HepG2 (cell line): ENCODE measurements at regions not wholly inside any gene's neighbourhood (a gene's known extent, or its start where the extent isn't known, plus 50 kb on each side); places are given as distances from the start of the nearest gene placed in this dataset.

Experiments used
- ATAC-seq: fragments of 200-7000 bp; cut with Tn5 transposase; 3 replicates; pipeline ENCODE4 v1.9.1; 2020; ENCODE audit warnings: mild to moderate bottlenecking, moderate library complexity
- BruUV-seq: library from RNA; stranded (reverse); fragments of 400-500 nt; replicated peaks from 2 replicates; lab custom pipeline; 2021; lab: Mats Ljungman, UMichigan
- CTCF ChIA-PET: fragments of 300-600 bp; formaldehyde crosslinking; extraction: SDS; loops from one replicate; lab custom pipeline; 2021; ENCODE audit warnings: low total read pairs, inconsistent platforms, low intra/inter-chr PET ratio; lab: Yijun Ruan, JAX
- POLR2A ChIA-PET: fragments of 350-600 bp; sonication (Branson Sonifier 250); formaldehyde crosslinking; loops from one replicate; lab custom pipeline; 2020; ENCODE audit warnings: antibody characterized with exemption, inconsistent platforms; lab: Yijun Ruan, JAX
- DNase-seq: peaks from one replicate; pipeline ENCODE4 v3.0.0-alpha.2; 2015; ENCODE audit warnings: low spot score
- FAIRE-seq: peaks from 3 replicates; lab custom pipeline; 2011; peaks lifted over from hg19 to GRCh38; lab: Jason Lieb, UNC
- H2AFZ ChIP-seq: one replicate; pipeline ENCODE4 v1.6.1; 2011; ENCODE audit warnings: low read length, inconsistent platforms
- H3K27ac ChIP-seq: fragments of 300-600 bp; 3 replicates; pipeline ENCODE4 v1.8.0; 2011; ENCODE audit warnings: mixed run types, mild to moderate bottlenecking, mixed read lengths, low read length, inconsistent platforms; ENCODE audit not compliant: insufficient read depth; ENCODE audit errors: extremely low read length
- H3K27me3 ChIP-seq, 2 experiments: fragments of 200-600 bp in 1 of 2; 2 replicates in 1 of 2; 3 replicates in 1 of 2; pipeline versions ENCODE4 v1.6.0 to v1.8.0; 2011; ENCODE audit warnings: low read length in 2 of 2, mild to moderate bottlenecking in 2 of 2, moderate library complexity in 2 of 2, inconsistent platforms in 1 of 2; ENCODE audit not compliant: insufficient read depth in 2 of 2, control insufficient read depth in 1 of 2
- H3K36me3 ChIP-seq, 2 experiments: fragments of 200-600 bp in 1 of 2; replicated peaks in 1 of 2; 2 replicates in 1 of 2; 3 replicates in 1 of 2; pipeline versions ENCODE4 v1.5.1 to v1.8.0; 2011; ENCODE audit warnings: low read length in 2 of 2, inconsistent platforms in 1 of 2; ENCODE audit not compliant: insufficient read depth in 2 of 2, control insufficient read depth in 1 of 2
- H3K4me1 ChIP-seq: 2 replicates; pipeline ENCODE4 v1.5.1; 2012; ENCODE audit warnings: low read length, inconsistent platforms; ENCODE audit not compliant: insufficient read depth
- H3K4me2 ChIP-seq: 2 replicates; pipeline ENCODE4 v1.6.0; 2011; ENCODE audit warnings: low read depth, low read length, inconsistent platforms
- H3K4me3 ChIP-seq, 3 experiments: fragments of 200-600 bp in 1 of 3; sonication (generic), shearing (Covaris generic) in 1 of 3; replicated peaks in 1 of 3; 2 replicates each; pipeline ENCODE4 v1.5.1; 2011 to 2016; ENCODE audit warnings: low read length in 3 of 3, inconsistent platforms in 2 of 3, low read depth in 2 of 3, mild to moderate bottlenecking in 2 of 3, control low read depth in 1 of 3, mixed read lengths in 1 of 3; ENCODE audit not compliant: insufficient read depth in 1 of 3
- H3K79me2 ChIP-seq: one replicate; pipeline ENCODE4 v1.6.1; 2011; ENCODE audit warnings: low read length, inconsistent platforms; ENCODE audit not compliant: insufficient read depth
- H3K9ac ChIP-seq: 2 replicates; pipeline ENCODE4 v1.6.0; 2011; ENCODE audit warnings: mild to moderate bottlenecking, low read depth, low read length, inconsistent platforms; ENCODE audit not compliant: insufficient read depth
- H3K9me3 ChIP-seq: 2 replicates; pipeline ENCODE4 v1.5.1; 2012; ENCODE audit warnings: mild to moderate bottlenecking, low read length
- H4K20me1 ChIP-seq: 2 replicates; pipeline ENCODE4 v1.6.0; 2011; ENCODE audit warnings: inconsistent platforms, mild to moderate bottlenecking, low read length, moderate library complexity; ENCODE audit not compliant: insufficient read depth
- CC2D1A ChIP-seq: sonication (generic); formaldehyde crosslinking; IDR thresholded peaks from 2 replicates; pipeline ENCODE4 v1.8.1; 2023; ENCODE audit warnings: mild to moderate bottlenecking, missing genetic modification reagents
- CEBPG ChIP-seq: IDR thresholded peaks from 2 replicates; pipeline ENCODE4 v1.6.1; 2016
- HHEX ChIP-seq: IDR thresholded peaks from 2 replicates; pipeline ENCODE4 v1.6.1; 2016; ENCODE audit warnings: control low read depth
- KMT2B ChIP-seq: IDR thresholded peaks from 2 replicates; pipeline ENCODE4 v1.6.1; 2016; ENCODE audit warnings: missing genetic modification reagents, missing compliant biosample characterization
- MAFF ChIP-seq: IDR thresholded peaks from 2 replicates; pipeline ENCODE4 v1.6.1; 2011; ENCODE audit warnings: low read depth, low read length, improper control_type of control experiment
- MAFG ChIP-seq: sonication (generic); formaldehyde crosslinking; IDR thresholded peaks from 2 replicates; pipeline ENCODE4 v1.5.1; 2020; ENCODE audit warnings: mild to moderate bottlenecking, missing genetic modification reagents
- MAFK ChIP-seq, 2 experiments: IDR thresholded peaks in 1 of 2; conservative IDR thresholded peaks in 1 of 2; 2 replicates each; pipeline ENCODE4 v1.6.1; 2011; ENCODE audit warnings: improper control_type of control experiment in 2 of 2, low read length in 2 of 2
- NFE2L2 ChIP-seq: fragments of 150-350 bp; IDR thresholded peaks from 2 replicates; pipeline ENCODE4 v1.6.1; 2014; ENCODE audit warnings: low read length
- ZC3H13 ChIP-seq: sonication (generic); formaldehyde crosslinking; IDR thresholded peaks from 2 replicates; pipeline ENCODE4 v1.8.1; 2023; ENCODE audit warnings: mild to moderate bottlenecking, missing genetic modification reagents, moderate library complexity
- ZNF180 ChIP-seq: sonication (generic); formaldehyde crosslinking; IDR thresholded peaks from 2 replicates; pipeline ENCODE4 v1.4.0; 2020; ENCODE audit warnings: low read depth, missing genetic modification reagents, borderline replicate concordance
- ZNF230 ChIP-seq: sonication (generic); formaldehyde crosslinking; IDR thresholded peaks from 2 replicates; pipeline ENCODE4 v1.4.0; 2020; ENCODE audit warnings: mild to moderate bottlenecking, missing genetic modification reagents
- ZNF251 ChIP-seq: sonication (generic); formaldehyde crosslinking; IDR thresholded peaks from 2 replicates; pipeline ENCODE4 v1.9.0; 2021; ENCODE audit warnings: mild to moderate bottlenecking, missing genetic modification reagents
- ZNF264 ChIP-seq: sonication (generic); formaldehyde crosslinking; IDR thresholded peaks from 2 replicates; pipeline ENCODE4 v1.4.0; 2020; ENCODE audit warnings: missing genetic modification reagents
- ZNF343 ChIP-seq: sonication (generic); formaldehyde crosslinking; IDR thresholded peaks from 2 replicates; pipeline ENCODE4 v1.4.0; 2020; ENCODE audit warnings: mild to moderate bottlenecking, missing genetic modification reagents
- ZNF543 ChIP-seq: sonication (generic); formaldehyde crosslinking; IDR thresholded peaks from 2 replicates; pipeline ENCODE4 v1.4.0; 2020; ENCODE audit warnings: mild to moderate bottlenecking, missing genetic modification reagents
- WGBS: methylation state at CpG from one replicate; pipeline ENCODE4 v1.1.6; 2017; ENCODE audit warnings: low lambda C conversion rate; 5-methylcytosine and 5-hydroxymethylcytosine counted together
- in situ Hi-C: cut with HindIII; loops from 2 replicates; pipeline ENCODE4 v1.10.0; 2017; ENCODE audit warnings: low pct_unique_long_range_greater_than_20kb; ENCODE audit not compliant: extremely low pct_ligation_motif_present
- intact Hi-C: fragments of 100-400 bp; cut with micrococcal nuclease; formaldehyde crosslinking; loops from one replicate; pipeline ENCODE4 v1.10.0; 2022; ENCODE audit not compliant: unreplicated experiment
- TF ChIP-seq, protein P1 (sequence below): IDR thresholded peaks from 2 replicates; pipeline ENCODE4 v1.6.1; 2012; ENCODE audit warnings: low read length, improper control_type of control experiment
- TF ChIP-seq, protein P2 (sequence below): sonication (generic); formaldehyde crosslinking; IDR thresholded peaks from 2 replicates; pipeline ENCODE4 v1.5.0; 2020; ENCODE audit warnings: missing genetic modification reagents
- TF ChIP-seq, protein P3 (sequence below): sonication (generic); formaldehyde crosslinking; IDR thresholded peaks from 2 replicates; pipeline ENCODE4 v1.5.0; 2020; ENCODE audit warnings: mild to moderate bottlenecking, missing genetic modification reagents
- TF ChIP-seq, protein P4 (sequence below): sonication (generic); formaldehyde crosslinking; IDR thresholded peaks from 2 replicates; pipeline ENCODE4 v1.4.0; 2020; ENCODE audit warnings: low read depth, missing genetic modification reagents

DNA sequence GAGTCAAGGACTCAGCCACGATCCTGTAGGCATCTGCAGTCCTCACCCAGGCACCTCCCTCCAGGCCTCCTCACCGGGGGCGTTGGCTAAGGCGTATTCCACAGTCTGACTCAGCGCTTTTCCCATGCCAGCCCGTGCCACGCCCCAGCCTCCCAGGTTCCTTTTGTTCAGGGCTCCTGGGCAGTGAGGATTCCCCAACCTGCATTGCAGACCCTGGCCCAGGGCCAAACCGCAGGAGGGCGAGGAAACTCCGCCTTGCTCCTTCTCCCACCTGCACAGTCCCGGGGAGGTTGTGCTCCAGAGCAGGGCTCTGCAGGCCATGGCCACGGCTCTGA, 202.8 kb upstream of the CST7 start:
- H4K20me1 ChIP-seq = no peaks in the 10 kb centered on the region
- no peaks in the 10 kb centered on the region for H3K36me3 ChIP-seq
- no peaks in the 10 kb centered on the region; a peak in 1 of 5 replicates for H3K27me3 ChIP-seq
- no peak for DNase-seq
- H3K27ac ChIP-seq = no peak overlapping the region
- in situ Hi-C loops (no loop called here), intact Hi-C loops (no loop called here)
- no peaks in the 10 kb centered on the region for H3K79me2 ChIP-seq
- CTCF ChIA-PET = no interaction called here
- peak; percentile 18; the same call in 1 of the 3 replicates for ATAC-seq
- no TSS peak for BruUV-seq
- no peak overlapping the region for H2AFZ ChIP-seq
- H3K4me1 ChIP-seq = no peaks in the 10 kb centered on the region
- no peak for FAIRE-seq
- H3K4me2 ChIP-seq = no peak overlapping the region
- no peak overlapping the region for H3K9ac ChIP-seq
- H3K4me3 ChIP-seq = no peak overlapping the region
- no peaks in the 10 kb centered on the region for H3K9me3 ChIP-seq
- POLR2A ChIA-PET = no interaction called here
- WGBS = 29% methylated on average over 12 of the region's 12 CpGs
- TF ChIP-seq MAFF = peak; percentile 89
- TF ChIP-seq, protein P1, sequence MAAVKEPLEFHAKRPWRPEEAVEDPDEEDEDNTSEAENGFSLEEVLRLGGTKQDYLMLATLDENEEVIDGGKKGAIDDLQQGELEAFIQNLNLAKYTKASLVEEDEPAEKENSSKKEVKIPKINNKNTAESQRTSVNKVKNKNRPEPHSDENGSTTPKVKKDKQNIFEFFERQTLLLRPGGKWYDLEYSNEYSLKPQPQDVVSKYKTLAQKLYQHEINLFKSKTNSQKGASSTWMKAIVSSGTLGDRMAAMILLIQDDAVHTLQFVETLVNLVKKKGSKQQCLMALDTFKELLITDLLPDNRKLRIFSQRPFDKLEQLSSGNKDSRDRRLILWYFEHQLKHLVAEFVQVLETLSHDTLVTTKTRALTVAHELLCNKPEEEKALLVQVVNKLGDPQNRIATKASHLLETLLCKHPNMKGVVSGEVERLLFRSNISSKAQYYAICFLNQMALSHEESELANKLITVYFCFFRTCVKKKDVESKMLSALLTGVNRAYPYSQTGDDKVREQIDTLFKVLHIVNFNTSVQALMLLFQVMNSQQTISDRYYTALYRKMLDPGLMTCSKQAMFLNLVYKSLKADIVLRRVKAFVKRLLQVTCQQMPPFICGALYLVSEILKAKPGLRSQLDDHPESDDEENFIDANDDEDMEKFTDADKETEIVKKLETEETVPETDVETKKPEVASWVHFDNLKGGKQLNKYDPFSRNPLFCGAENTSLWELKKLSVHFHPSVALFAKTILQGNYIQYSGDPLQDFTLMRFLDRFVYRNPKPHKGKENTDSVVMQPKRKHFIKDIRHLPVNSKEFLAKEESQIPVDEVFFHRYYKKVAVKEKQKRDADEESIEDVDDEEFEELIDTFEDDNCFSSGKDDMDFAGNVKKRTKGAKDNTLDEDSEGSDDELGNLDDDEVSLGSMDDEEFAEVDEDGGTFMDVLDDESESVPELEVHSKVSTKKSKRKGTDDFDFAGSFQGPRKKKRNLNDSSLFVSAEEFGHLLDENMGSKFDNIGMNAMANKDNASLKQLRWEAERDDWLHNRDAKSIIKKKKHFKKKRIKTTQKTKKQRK = no peak
- TF ChIP-seq CEBPG (CRISPR knock-in tag) = no peak
- TF ChIP-seq MAFG (CRISPR knock-in tag) = peak; percentile 76; the same call in 1 of the 2 replicates
- no peak for TF ChIP-seq ZNF264
- TF ChIP-seq ZNF343 = no peak
- no peak for TF ChIP-seq KMT2B
- TF ChIP-seq, protein P2, sequence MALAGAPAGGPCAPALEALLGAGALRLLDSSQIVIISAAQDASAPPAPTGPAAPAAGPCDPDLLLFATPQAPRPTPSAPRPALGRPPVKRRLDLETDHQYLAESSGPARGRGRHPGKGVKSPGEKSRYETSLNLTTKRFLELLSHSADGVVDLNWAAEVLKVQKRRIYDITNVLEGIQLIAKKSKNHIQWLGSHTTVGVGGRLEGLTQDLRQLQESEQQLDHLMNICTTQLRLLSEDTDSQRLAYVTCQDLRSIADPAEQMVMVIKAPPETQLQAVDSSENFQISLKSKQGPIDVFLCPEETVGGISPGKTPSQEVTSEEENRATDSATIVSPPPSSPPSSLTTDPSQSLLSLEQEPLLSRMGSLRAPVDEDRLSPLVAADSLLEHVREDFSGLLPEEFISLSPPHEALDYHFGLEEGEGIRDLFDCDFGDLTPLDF (CRISPR knock-in tag) = no peak
- TF ChIP-seq, protein P3, sequence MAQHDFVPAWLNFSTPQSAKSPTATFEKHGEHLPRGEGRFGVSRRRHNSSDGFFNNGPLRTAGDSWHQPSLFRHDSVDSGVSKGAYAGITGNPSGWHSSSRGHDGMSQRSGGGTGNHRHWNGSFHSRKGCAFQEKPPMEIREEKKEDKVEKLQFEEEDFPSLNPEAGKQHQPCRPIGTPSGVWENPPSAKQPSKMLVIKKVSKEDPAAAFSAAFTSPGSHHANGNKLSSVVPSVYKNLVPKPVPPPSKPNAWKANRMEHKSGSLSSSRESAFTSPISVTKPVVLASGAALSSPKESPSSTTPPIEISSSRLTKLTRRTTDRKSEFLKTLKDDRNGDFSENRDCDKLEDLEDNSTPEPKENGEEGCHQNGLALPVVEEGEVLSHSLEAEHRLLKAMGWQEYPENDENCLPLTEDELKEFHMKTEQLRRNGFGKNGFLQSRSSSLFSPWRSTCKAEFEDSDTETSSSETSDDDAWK (CRISPR knock-in tag) = no peak
- TF ChIP-seq HHEX (CRISPR knock-in tag) = no peak
- TF ChIP-seq, protein P4, sequence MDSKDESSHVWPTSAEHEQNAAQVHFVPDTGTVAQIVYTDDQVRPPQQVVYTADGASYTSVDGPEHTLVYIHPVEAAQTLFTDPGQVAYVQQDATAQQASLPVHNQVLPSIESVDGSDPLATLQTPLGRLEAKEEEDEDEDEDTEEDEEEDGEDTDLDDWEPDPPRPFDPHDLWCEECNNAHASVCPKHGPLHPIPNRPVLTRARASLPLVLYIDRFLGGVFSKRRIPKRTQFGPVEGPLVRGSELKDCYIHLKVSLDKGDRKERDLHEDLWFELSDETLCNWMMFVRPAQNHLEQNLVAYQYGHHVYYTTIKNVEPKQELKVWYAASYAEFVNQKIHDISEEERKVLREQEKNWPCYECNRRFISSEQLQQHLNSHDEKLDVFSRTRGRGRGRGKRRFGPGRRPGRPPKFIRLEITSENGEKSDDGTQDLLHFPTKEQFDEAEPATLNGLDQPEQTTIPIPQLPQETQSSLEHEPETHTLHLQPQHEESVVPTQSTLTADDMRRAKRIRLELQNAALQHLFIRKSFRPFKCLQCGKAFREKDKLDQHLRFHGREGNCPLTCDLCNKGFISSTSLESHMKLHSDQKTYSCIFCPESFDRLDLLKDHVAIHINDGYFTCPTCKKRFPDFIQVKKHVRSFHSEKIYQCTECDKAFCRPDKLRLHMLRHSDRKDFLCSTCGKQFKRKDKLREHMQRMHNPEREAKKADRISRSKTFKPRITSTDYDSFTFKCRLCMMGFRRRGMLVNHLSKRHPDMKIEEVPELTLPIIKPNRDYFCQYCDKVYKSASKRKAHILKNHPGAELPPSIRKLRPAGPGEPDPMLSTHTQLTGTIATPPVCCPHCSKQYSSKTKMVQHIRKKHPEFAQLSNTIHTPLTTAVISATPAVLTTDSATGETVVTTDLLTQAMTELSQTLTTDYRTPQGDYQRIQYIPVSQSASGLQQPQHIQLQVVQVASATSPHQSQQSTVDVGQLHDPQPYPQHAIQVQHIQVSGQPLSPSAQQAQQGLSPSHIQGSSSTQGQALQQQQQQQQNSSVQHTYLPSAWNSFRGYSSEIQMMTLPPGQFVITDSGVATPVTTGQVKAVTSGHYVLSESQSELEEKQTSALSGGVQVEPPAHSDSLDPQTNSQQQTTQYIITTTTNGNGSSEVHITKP (CRISPR knock-in tag) = no peak
- TF ChIP-seq MAFK (conservative IDR thresholded peaks at IDR 0.05 in 1 of 2, IDR thresholded peaks at IDR 0.05 in 1 of 2; ENCODE audit: low read length in 2 of 2) = peak; percentile 93 to 96
- no peak for TF ChIP-seq ZC3H13 (CRISPR knock-in tag)
- no peak for TF ChIP-seq ZNF543 (CRISPR knock-in tag)
- no peak for TF ChIP-seq ZNF251 (CRISPR knock-in tag)
- TF ChIP-seq ZNF230 (CRISPR knock-in tag) = no peak
- TF ChIP-seq CC2D1A = no peak
- peak; percentile 43; the same call in 1 of the 2 replicates for TF ChIP-seq NFE2L2
- TF ChIP-seq ZNF180 (CRISPR knock-in tag) = no peak
